ENCODE measurements at regions not wholly inside any gene's neighbourhood (a gene's known extent, or its start where the extent isn't known, plus 50 kb on each side); places are given as distances from the start of the nearest gene placed in this dataset.
A peak's percentile ranks its signal among the peaks of the same experiment; 100 is the strongest.

GRCh38 chr5:120270498-120270897, 193.6 kb upstream of the PRR16 start:
- DNase-seq (ENCODE audit: low read depth), result no peak
- TF ChIP-seq CTCF (IDR thresholded peaks at IDR 0.05; ENCODE audit: insufficient read depth, low read length), result no peak
- no peak overlapping the region for H3K4me3 ChIP-seq (ENCODE audit: low read depth, low read length)

GRCh38 chr5:120293796-120294195, 170.3 kb upstream of the PRR16 start:
- TF ChIP-seq CTCF (IDR thresholded peaks at IDR 0.05; ENCODE audit: insufficient read depth, low read length), result no peak
- DNase-seq (ENCODE audit: low read depth), result peak; percentile 82

GRCh38 chr5:120297616-120298015, 166.5 kb upstream of the PRR16 start:
- H3K4me3 ChIP-seq (ENCODE audit: low read depth, low read length), result no peak overlapping the region
- DNase-seq (ENCODE audit: low read depth), result peak; percentile 45
- TF ChIP-seq CTCF (IDR thresholded peaks at IDR 0.05; ENCODE audit: insufficient read depth, low read length), result no peak

More at GRCh38 chr5:120293796-120294195, 170.3 kb upstream of the PRR16 start:
- H3K4me3 ChIP-seq (ENCODE audit: low read depth, low read length), result no peak overlapping the region

- H3K4me3 ChIP-seq (ENCODE audit: low read depth, low read length), result no peak overlapping the region
- DNase-seq (ENCODE audit: low read depth), result peak; percentile 40
- no peak for TF ChIP-seq CTCF (IDR thresholded peaks at IDR 0.05; ENCODE audit: insufficient read depth, low read length)
Observed at GRCh38 chr5:120298981-120299380, 165.1 kb upstream of the PRR16 start.

- no peak for TF ChIP-seq CTCF (IDR thresholded peaks at IDR 0.05; ENCODE audit: insufficient read depth, low read length)
- DNase-seq (ENCODE audit: low read depth), result peak; percentile 76
- no peak overlapping the region for H3K4me3 ChIP-seq (ENCODE audit: low read depth, low read length)
Observed at GRCh38 chr5:120304663-120305062, 159.4 kb upstream of the PRR16 start.

GRCh38 chr5:120306303-120306702, 157.8 kb upstream of the PRR16 start:
- H3K4me3 ChIP-seq (ENCODE audit: low read depth, low read length), result no peak overlapping the region
- DNase-seq (ENCODE audit: low read depth), result no peak
- TF ChIP-seq CTCF (IDR thresholded peaks at IDR 0.05; ENCODE audit: insufficient read depth, low read length), result no peak

GRCh38 chr5:120314191-120314590, 149.9 kb upstream of the PRR16 start:
- peak; percentile 40 for DNase-seq (ENCODE audit: low read depth)

More at GRCh38 chr5:120314191-120314590, 149.9 kb upstream of the PRR16 start:
- no peak overlapping the region for H3K4me3 ChIP-seq (ENCODE audit: low read depth, low read length)
- TF ChIP-seq CTCF (IDR thresholded peaks at IDR 0.05; ENCODE audit: insufficient read depth, low read length), result no peak

Data from fibroblast of the aortic adventitia (primary cell).